G401 (cell line): ENCODE measurements at regions not wholly inside any gene's neighbourhood (a gene's known extent, or its start where the extent isn't known, plus 50 kb on each side); places are given as distances from the start of the nearest gene placed in this dataset.
"Not testable (repeated sequence)": the region's sequence is repeated elsewhere in the genome, so short reads cannot be mapped to it uniquely, and the experiment has no call there.

Source experiments
- DNase-seq: peaks from one replicate; pipeline ENCODE4 v3.0.0-alpha.2; 2015; ENCODE audit warnings: low spot score
- in situ Hi-C: cut with HindIII; loops from 2 replicates; pipeline ENCODE4 v1.10.0; 2016; ENCODE audit warnings: low sequenced_read_pairs, mixed read lengths

GRCh38 chr20:51272401-51272800 is 249.5 kb upstream of the KCNG1 start:
- DNase-seq: no peak
- in situ Hi-C loops: no loop called here

GRCh38 chr20:51271931-51272330 is 249.0 kb upstream of the KCNG1 start:
- in situ Hi-C loops: no loop called here
- DNase-seq: no peak

- DNase-seq, in situ Hi-C loops: not testable (repeated sequence)
These were observed 248.4 kb upstream of the KCNG1 start for GRCh38 chr20:51271289-51271688.

- no peak for DNase-seq
- in situ Hi-C loops: no loop called here
These were observed 246.8 kb upstream of the KCNG1 start for GRCh38 chr20:51269671-51270070.

- DNase-seq: no peak
- in situ Hi-C loops: no loop called here
These were observed 244.8 kb upstream of the KCNG1 start for GRCh38 chr20:51267679-51268078.

- no peak for DNase-seq
- in situ Hi-C loops: no loop called here
These were observed 243.4 kb upstream of the KCNG1 start for GRCh38 chr20:51266353-51266752.

GRCh38 chr20:51265361-51265760 is 242.5 kb upstream of the KCNG1 start:
- in situ Hi-C loops: no loop called here
- no peak for DNase-seq

GRCh38 chr20:51262240-51262639 is 239.3 kb upstream of the KCNG1 start:
- no peak for DNase-seq
- in situ Hi-C loops: no loop called here

GRCh38 chr20:51259455-51259854 is 236.5 kb upstream of the KCNG1 start:
- in situ Hi-C loops: no loop called here
- no peak for DNase-seq

- in situ Hi-C loops: no loop called here
- DNase-seq: no peak
These were observed 235.8 kb upstream of the KCNG1 start for GRCh38 chr20:51258582-51259165.

- in situ Hi-C loops: no loop called here
- DNase-seq: no peak
These were observed 232.5 kb upstream of the KCNG1 start for GRCh38 chr20:51255417-51255816.

- in situ Hi-C loops: no loop called here
- DNase-seq: no peak
These were observed 230.4 kb upstream of the KCNG1 start for GRCh38 chr20:51253280-51253679.

GRCh38 chr20:51249781-51250180 is 226.9 kb upstream of the KCNG1 start:
- in situ Hi-C loops: no loop called here
- DNase-seq: no peak

GRCh38 chr20:51249215-51249614 is 226.3 kb upstream of the KCNG1 start:
- in situ Hi-C loops: no loop called here
- peak; percentile 2 for DNase-seq

- DNase-seq: no peak
- in situ Hi-C loops: no loop called here
These were observed 221.6 kb upstream of the KCNG1 start for GRCh38 chr20:51244466-51244865.

- DNase-seq: no peak
- in situ Hi-C loops: no loop called here
These were observed 215.9 kb upstream of the KCNG1 start for GRCh38 chr20:51238675-51239305.

- in situ Hi-C loops: no loop called here
- DNase-seq: no peak
These were observed 214.9 kb upstream of the KCNG1 start for GRCh38 chr20:51237791-51238190.

GRCh38 chr20:51237278-51237677 is 214.4 kb upstream of the KCNG1 start:
- in situ Hi-C loops: no loop called here
- DNase-seq: no peak

- in situ Hi-C loops: no loop called here
- DNase-seq: no peak
These were observed 213.5 kb upstream of the KCNG1 start for GRCh38 chr20:51236421-51236820.

- in situ Hi-C loops: no loop called here
- DNase-seq: no peak
These were observed 210.4 kb upstream of the KCNG1 start for GRCh38 chr20:51233345-51233744.

- in situ Hi-C loops: no loop called here
- no peak for DNase-seq
These were observed 207.8 kb upstream of the KCNG1 start for GRCh38 chr20:51230727-51231126.
